T-cell (primary cell): ENCODE measurements at regions not wholly inside any gene's neighbourhood (a gene's known extent, or its start where the extent isn't known, plus 50 kb on each side); places are given as distances from the start of the nearest gene placed in this dataset.

ENCODE experiments used
- ATAC-seq, 4 experiments: fragments of 200-7000 bp in 3 of 4; fragments of 150-1000 bp in 1 of 4; cut with Tn5 transposase; replicated peaks in 1 of 4; 1 replicate in 3 of 4; 2 replicates in 1 of 4; pipeline ENCODE4 v1.10.0; 2021; ENCODE audit warnings: moderate library complexity in 3 of 4, mild to moderate bottlenecking in 2 of 4, moderate number of reproducible peaks in 1 of 4
- CTCF ChIA-PET, 2 donors: fragments of 300-600 bp; sonication (Branson Sonifier 250); formaldehyde crosslinking; loops; one replicate each; lab custom pipeline; 2022; ENCODE audit warnings: antibody characterized with exemption in 2 of 2; lab: Charles Lee
- POLR2A ChIA-PET, 2 donors: fragments of 300-600 bp; sonication (Branson Sonifier 250); formaldehyde crosslinking; loops; one replicate each; lab custom pipeline; 2022; ENCODE audit warnings: antibody characterized with exemption in 2 of 2; lab: Charles Lee
- DNase-seq, 35 experiments: peaks; one replicate each; pipeline versions ENCODE4 v3.0.0 to v3.0.0-alpha.2; 2013 to 2023
- H3K27ac ChIP-seq: one replicate; pipeline ENCODE4 v1.5.1; 2013; ENCODE audit warnings: low read length
- H3K27me3 ChIP-seq, 2 experiments: replicated peaks in 1 of 2; 1 replicate in 1 of 2; 2 replicates in 1 of 2; pipeline versions ENCODE4 v1.6.1 to v1.7.0; 2013; ENCODE audit warnings: low read length in 1 of 2, mixed read lengths in 1 of 2; ENCODE audit not compliant: control insufficient read depth in 2 of 2, insufficient read depth in 2 of 2; ENCODE audit errors: extremely low read depth in 1 of 2
- H3K36me3 ChIP-seq, 2 donors: 1 replicate in 1 of 2; 2 replicates in 1 of 2; pipeline versions ENCODE4 v1.6.1 to v1.7.0; 2013; ENCODE audit warnings: low read length in 1 of 2; ENCODE audit not compliant: control insufficient read depth in 2 of 2, insufficient read depth in 1 of 2; ENCODE audit errors: extremely low read depth in 1 of 2
- H3K4me1 ChIP-seq, 2 experiments: 1 replicate in 1 of 2; 2 replicates in 1 of 2; pipeline versions ENCODE4 v1.6.1 to v1.7.0; 2013; ENCODE audit warnings: low read length in 2 of 2, mixed read lengths in 1 of 2; ENCODE audit not compliant: insufficient read depth in 2 of 2, control insufficient read depth in 1 of 2; ENCODE audit errors: extremely low read depth in 1 of 2
- H3K4me3 ChIP-seq, 2 donors: 1 replicate in 1 of 2; 2 replicates in 1 of 2; pipeline versions ENCODE4 v1.5.1 to v1.7.0; 2013; ENCODE audit warnings: mild to moderate bottlenecking in 2 of 2, low read length in 1 of 2, moderate library complexity in 1 of 2; ENCODE audit not compliant: control insufficient read depth in 1 of 2; ENCODE audit errors: extremely low read depth in 1 of 2
- H3K9me3 ChIP-seq: 2 replicates; pipeline ENCODE4 v1.7.0; 2013
- H3K27ac Mint-ChIP-seq, 2 donors: one replicate each; pipeline ENCODE4 v1.8.0; 2020 to 2021; ENCODE audit warnings: mild to moderate bottlenecking in 2 of 2, mixed read lengths in 2 of 2
- H3K27me3 Mint-ChIP-seq, 2 donors: one replicate each; pipeline ENCODE4 v1.8.0; 2021 to 2022; ENCODE audit warnings: mixed read lengths in 2 of 2
- H3K36me3 Mint-ChIP-seq: one replicate; pipeline ENCODE4 v1.8.0; 2021; ENCODE audit warnings: mixed read lengths
- H3K4me1 Mint-ChIP-seq, 3 donors: one replicate each; pipeline ENCODE4 v1.8.0; 2020 to 2022; ENCODE audit warnings: mixed read lengths in 3 of 3, mild to moderate bottlenecking in 1 of 3
- H3K4me3 Mint-ChIP-seq, 3 donors: one replicate each; pipeline ENCODE4 v1.8.0; 2020 to 2022; ENCODE audit warnings: mild to moderate bottlenecking in 3 of 3, mixed read lengths in 3 of 3, moderate library complexity in 3 of 3
- H3K9me3 Mint-ChIP-seq, 3 donors: one replicate each; pipeline ENCODE4 v1.8.0; 2020 to 2022; ENCODE audit warnings: mixed read lengths in 3 of 3
- WGBS: methylation state at CpG from one replicate; pipeline ENCODE4 v1.1.5; 2013; ENCODE audit warnings: missing lambda C conversion rate; ENCODE audit not compliant: insufficient coverage; 5-methylcytosine and 5-hydroxymethylcytosine counted together

DNA sequence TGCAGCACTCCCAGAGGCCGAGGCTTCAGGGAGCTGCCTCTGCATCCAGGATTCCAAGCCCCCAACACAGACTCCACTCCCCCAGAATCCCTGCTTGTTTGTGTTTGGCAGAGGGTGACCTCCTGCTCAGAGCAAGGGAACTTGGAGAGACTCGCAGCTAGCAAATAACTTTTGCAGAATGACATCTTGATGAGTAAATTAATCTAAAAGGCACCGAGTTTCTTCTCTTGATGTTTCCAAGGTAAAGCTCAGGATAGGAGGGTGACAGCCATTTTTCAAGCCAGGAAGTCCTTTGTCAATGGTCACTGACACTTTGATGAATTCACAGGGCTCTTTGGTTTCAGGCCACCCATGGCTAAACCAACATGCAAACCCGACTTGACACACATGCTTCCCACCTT is 523.0 kb downstream of the NTRK3 start:
- H3K4me3 Mint-ChIP-seq = no peak overlapping the region
- H3K4me1 ChIP-seq = peaks cover 0 to 5% of the 10 kb centered on the region in 2 experiments
- CTCF ChIA-PET = no interaction called here
- H3K36me3 Mint-ChIP-seq = no peaks in the 10 kb centered on the region
- no peaks in the 10 kb centered on the region for H3K9me3 ChIP-seq
- 50% methylated on average over 3 of the region's 4 CpGs for WGBS
- no peak overlapping the region for H3K27ac Mint-ChIP-seq
- H3K27me3 ChIP-seq = no peaks in the 10 kb centered on the region
- H3K27me3 Mint-ChIP-seq = peaks cover 3 to 5% of the 10 kb centered on the region in 2 donors
- no peak overlapping the region for H3K27ac ChIP-seq
- no peak for DNase-seq
- no peak overlapping the region for H3K4me3 ChIP-seq
- H3K4me1 Mint-ChIP-seq = peaks cover 12 to 17% (median 16%) of the 10 kb centered on the region in 3 donors
- peaks cover 0 to 4% (median 4%) of the 10 kb centered on the region in 3 donors for H3K9me3 Mint-ChIP-seq
- no peaks in the 10 kb centered on the region for H3K36me3 ChIP-seq
- no peak for ATAC-seq
- POLR2A ChIA-PET = no interaction called here

DNA sequence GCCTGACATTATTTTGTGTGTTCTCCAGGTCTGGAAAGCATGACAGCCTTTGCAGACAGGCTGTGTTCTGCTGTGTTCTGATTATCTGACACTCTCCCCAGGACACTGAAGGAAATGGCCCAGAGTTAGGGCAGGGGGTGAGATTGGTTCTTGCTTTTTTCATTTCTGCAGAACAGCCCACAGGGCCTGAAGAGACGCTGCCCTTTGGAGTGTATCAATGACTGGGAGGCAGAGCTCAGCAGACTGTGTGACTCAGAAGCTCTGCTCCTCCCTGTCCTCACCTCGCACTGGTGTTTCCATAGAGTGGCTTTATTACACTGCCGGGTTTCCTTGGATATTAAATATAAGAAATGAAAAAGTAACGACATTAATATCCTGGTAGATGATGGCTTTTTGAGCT is 523.6 kb downstream of the NTRK3 start:
- ATAC-seq = no peak
- WGBS = 89% methylated on average over 3 of the region's 4 CpGs

DNA sequence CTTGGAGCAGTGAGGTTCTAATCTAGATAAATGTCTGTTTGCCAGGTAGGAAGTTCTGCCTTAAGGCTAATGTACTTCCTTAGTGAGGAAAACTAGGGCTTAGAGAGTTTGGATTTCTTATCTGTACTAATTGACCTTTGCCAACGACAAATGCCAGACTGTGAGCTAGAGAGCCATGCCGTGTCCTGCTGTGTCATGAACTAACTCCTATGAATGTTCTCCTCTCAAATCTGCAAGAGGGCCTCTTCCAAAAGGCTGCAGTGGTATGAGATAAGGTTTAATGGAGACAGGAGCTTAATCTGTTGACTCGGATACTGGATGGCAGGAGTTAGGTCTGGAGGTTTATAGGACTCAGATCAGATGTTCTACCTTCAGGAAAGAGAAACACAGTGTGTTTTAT is 524.9 kb downstream of the NTRK3 start:
- Mint-ChIP-seq H3K4me1 (peaks cover 7 to 10% (median 7%) of the 10 kb centered on the region in 3 donors), H3K9me3 (peaks cover 0 to 4% (median 0%) of the 10 kb centered on the region in 3 donors), H3K27me3 (peaks cover 3 to 5% of the 10 kb centered on the region in 2 donors), H3K36me3 (no peaks in the 10 kb centered on the region), H3K4me3 (no peak overlapping the region), H3K27ac (no peak overlapping the region)
- WGBS = no CpG with 5 or more reads among the region's 3 CpGs
- H3K36me3 ChIP-seq = no peaks in the 10 kb centered on the region
- H3K4me3 ChIP-seq = no peak overlapping the region
- CTCF ChIA-PET = no interaction called here
- H3K27ac ChIP-seq = no peak overlapping the region
- POLR2A ChIA-PET = no interaction called here
- no peaks in the 10 kb centered on the region for H3K27me3 ChIP-seq
- no peak for DNase-seq
- peaks cover 0 to 1% of the 10 kb centered on the region in 2 experiments for H3K4me1 ChIP-seq
- ATAC-seq = no peak
- H3K9me3 ChIP-seq = no peaks in the 10 kb centered on the region

More for the DNA sequence above, 523.6 kb downstream of the NTRK3 start:
- H3K4me3 Mint-ChIP-seq = no peak overlapping the region
- Histone ChIP-seq H3K27ac (no peak overlapping the region), H3K27me3 (no peaks in the 10 kb centered on the region), H3K9me3 (no peaks in the 10 kb centered on the region), H3K4me3 (no peak overlapping the region), H3K36me3 (no peaks in the 10 kb centered on the region), H3K4me1 (peaks cover 0 to 5% of the 10 kb centered on the region in 2 experiments)
- peaks cover 0 to 4% (median 4%) of the 10 kb centered on the region in 3 donors for H3K9me3 Mint-ChIP-seq
- POLR2A ChIA-PET = no interaction called here
- H3K27ac Mint-ChIP-seq = no peak overlapping the region
- no peaks in the 10 kb centered on the region for H3K36me3 Mint-ChIP-seq
- H3K27me3 Mint-ChIP-seq = peaks cover 3 to 5% of the 10 kb centered on the region in 2 donors
- DNase-seq = no peak
- CTCF ChIA-PET = no interaction called here
- peaks cover 12 to 17% (median 16%) of the 10 kb centered on the region in 3 donors for H3K4me1 Mint-ChIP-seq

DNA sequence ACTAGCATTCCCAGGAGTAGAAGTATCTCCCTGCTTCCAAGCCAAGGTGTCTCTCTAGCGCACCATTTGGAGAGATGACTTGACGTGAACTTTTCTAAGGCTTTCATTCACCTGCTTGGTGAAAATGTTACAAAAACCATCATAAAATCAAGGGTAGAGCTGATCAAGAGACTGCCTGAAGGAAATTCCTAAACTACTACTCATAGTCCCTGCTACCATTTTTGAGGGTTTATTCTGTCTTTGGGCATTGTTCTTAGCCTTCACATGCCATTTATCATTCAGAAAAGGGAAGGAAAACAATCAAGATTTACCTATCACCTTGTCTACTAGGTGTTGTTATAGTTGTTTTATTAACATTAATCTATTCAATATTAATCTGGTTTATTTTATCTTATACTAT is 525.8 kb downstream of the NTRK3 start:
- H3K36me3 ChIP-seq = no peaks in the 10 kb centered on the region
- H3K4me3 ChIP-seq = no peak overlapping the region
- H3K4me1 Mint-ChIP-seq = peaks cover 0 to 1% (median 0%) of the 10 kb centered on the region in 3 donors
- POLR2A ChIA-PET = no interaction called here
- no peaks in the 10 kb centered on the region for H3K27me3 ChIP-seq
- ATAC-seq = no peak
- CTCF ChIA-PET = no interaction called here
- no peak for DNase-seq
- no peak overlapping the region for H3K27ac ChIP-seq
- H3K4me1 ChIP-seq = no peaks in the 10 kb centered on the region
- no peaks in the 10 kb centered on the region for H3K36me3 Mint-ChIP-seq
- no peak overlapping the region for H3K4me3 Mint-ChIP-seq
- H3K9me3 ChIP-seq = no peaks in the 10 kb centered on the region
- peaks cover 0 to 4% (median 0%) of the 10 kb centered on the region in 3 donors for H3K9me3 Mint-ChIP-seq
- H3K27ac Mint-ChIP-seq = no peak overlapping the region
- WGBS = no CpG with 5 or more reads among the region's 2 CpGs
- peaks cover 3 to 5% of the 10 kb centered on the region in 2 donors for H3K27me3 Mint-ChIP-seq

DNA sequence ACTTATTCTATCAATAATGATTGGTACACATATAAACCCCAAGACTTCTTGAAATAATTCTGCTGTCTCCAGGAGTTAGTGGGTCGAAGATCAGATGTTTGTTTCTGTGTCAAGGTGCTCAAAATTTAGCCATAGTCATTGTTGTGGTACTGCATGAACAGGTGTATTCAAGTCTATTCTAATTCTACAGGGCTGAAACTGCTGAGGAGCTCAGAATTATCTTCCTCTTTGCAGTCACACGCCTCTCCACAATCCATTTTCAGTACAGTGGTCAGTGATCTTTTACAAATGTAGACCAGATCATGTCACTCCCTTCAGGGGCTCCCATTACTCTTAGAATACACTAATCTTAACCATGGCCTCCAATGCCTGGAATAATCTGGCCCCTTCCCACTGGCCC is 527.5 kb downstream of the NTRK3 start:
- H3K9me3 Mint-ChIP-seq = peaks cover 0 to 3% (median 0%) of the 10 kb centered on the region in 3 donors
- Histone ChIP-seq H3K4me1 (no peaks in the 10 kb centered on the region), H3K9me3 (no peaks in the 10 kb centered on the region), H3K27me3 (peaks cover 0 to 6% of the 10 kb centered on the region in 2 experiments), H3K27ac (no peak overlapping the region), H3K36me3 (no peaks in the 10 kb centered on the region), H3K4me3 (no peak overlapping the region)
- CTCF ChIA-PET = no interaction called here
- peaks cover 2 to 3% of the 10 kb centered on the region in 2 donors for H3K27me3 Mint-ChIP-seq
- no peak overlapping the region for H3K27ac Mint-ChIP-seq
- no peaks in the 10 kb centered on the region for H3K36me3 Mint-ChIP-seq
- H3K4me1 Mint-ChIP-seq = no peaks in the 10 kb centered on the region
- 67% methylated on average over 1 of the region's 2 CpGs for WGBS
- DNase-seq (no peak), ATAC-seq (no peak)
- POLR2A ChIA-PET = no interaction called here
- H3K4me3 Mint-ChIP-seq = no peak overlapping the region

DNA sequence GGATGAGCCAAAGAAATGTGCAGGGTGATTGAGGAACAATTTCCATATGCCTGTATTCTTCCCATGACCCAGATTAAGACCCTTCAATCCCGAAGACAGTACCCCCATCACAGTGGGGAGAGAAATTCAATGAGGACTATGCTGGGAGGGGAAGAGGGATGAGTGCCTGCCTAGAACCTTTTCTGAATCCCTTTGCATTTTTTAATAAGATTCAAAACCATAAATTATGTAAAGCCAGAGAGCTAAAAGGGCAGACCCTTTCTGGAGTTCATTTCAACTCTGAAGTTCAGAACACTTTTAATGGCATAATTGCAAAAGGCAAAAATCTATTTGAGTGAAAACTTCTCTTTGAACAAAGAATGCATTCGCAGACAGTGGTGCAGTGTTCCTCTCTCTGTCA is 529.5 kb downstream of the NTRK3 start:
- Mint-ChIP-seq H3K4me1 (peaks cover 0 to 2% (median 0%) of the 10 kb centered on the region in 3 donors), H3K27ac (no peak overlapping the region), H3K27me3 (peaks cover 3 to 5% of the 10 kb centered on the region in 2 donors), H3K36me3 (no peaks in the 10 kb centered on the region), H3K9me3 (no peaks in the 10 kb centered on the region), H3K4me3 (no peak overlapping the region)
- Histone ChIP-seq H3K4me1 (no peaks in the 10 kb centered on the region), H3K27me3 (peaks cover 0 to 6% of the 10 kb centered on the region in 2 experiments), H3K36me3 (no peaks in the 10 kb centered on the region), H3K9me3 (no peaks in the 10 kb centered on the region), H3K27ac (no peak overlapping the region), H3K4me3 (no peak overlapping the region)
- ChIA-PET POLR2A (no interaction called here), CTCF (no interaction called here)
- DNase-seq = no peak
- WGBS = no CpG with 5 or more reads among the region's 2 CpGs
- no peak for ATAC-seq

DNA sequence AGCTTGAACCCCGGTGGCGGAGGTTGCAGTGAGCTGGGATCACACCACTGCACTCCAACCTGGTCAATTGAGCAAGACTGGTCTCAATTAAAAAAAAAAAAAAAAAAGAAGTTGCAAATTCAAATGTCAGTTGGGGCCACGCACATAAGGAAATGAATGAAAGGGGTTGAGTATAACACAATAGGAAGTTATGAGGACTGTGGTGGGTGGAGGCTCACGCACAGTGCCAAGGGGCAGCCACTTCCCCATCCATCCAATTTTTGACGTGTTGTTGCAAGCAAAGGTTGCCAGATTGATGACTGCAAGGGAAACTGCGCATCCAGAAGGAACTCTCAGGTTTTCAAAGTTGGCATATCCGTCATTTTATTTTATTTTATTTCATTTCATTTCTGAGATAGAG is 532.2 kb downstream of the NTRK3 start:
- H3K4me3 Mint-ChIP-seq = no peak overlapping the region
- peaks cover 0 to 4% (median 0%) of the 10 kb centered on the region in 3 donors for H3K9me3 Mint-ChIP-seq
- ChIA-PET POLR2A (no interaction called here), CTCF (no interaction called here)
- DNase-seq (no peak), ATAC-seq (no peak)
- H3K27ac ChIP-seq = no peak overlapping the region
- H3K36me3 Mint-ChIP-seq = no peaks in the 10 kb centered on the region
- H3K9me3 ChIP-seq = no peaks in the 10 kb centered on the region
- H3K4me1 ChIP-seq = no peaks in the 10 kb centered on the region
- no peak overlapping the region for H3K27ac Mint-ChIP-seq
- H3K27me3 Mint-ChIP-seq = peaks cover 3 to 5% of the 10 kb centered on the region in 2 donors
- no CpG with 5 or more reads among the region's 7 CpGs for WGBS
- H3K4me3 ChIP-seq = no peak overlapping the region
- H3K4me1 Mint-ChIP-seq = peaks cover 0 to 2% (median 0%) of the 10 kb centered on the region in 3 donors
- H3K36me3 ChIP-seq = no peaks in the 10 kb centered on the region
- H3K27me3 ChIP-seq = peaks cover 0 to 6% of the 10 kb centered on the region in 2 experiments
